ENCODE measurements at regions not wholly inside any gene's neighbourhood (a gene's known extent, or its start where the extent isn't known, plus 50 kb on each side); places are given as distances from the start of the nearest gene placed in this dataset.

GRCh38 chr17:14959106-14959648 is 305.9 kb downstream of the PMP22 start:
- intact Hi-C loops (cut with micrococcal nuclease) = no loop called here

GRCh38 chr17:14953405-14953804 is 311.7 kb downstream of the PMP22 start:
- intact Hi-C loops (cut with micrococcal nuclease) = no loop called here

- intact Hi-C loops (cut with micrococcal nuclease) = no loop called here
Measured at GRCh38 chr17:14950686-14951085, 314.4 kb downstream of the PMP22 start.

GRCh38 chr17:14950216-14950615 is 314.9 kb downstream of the PMP22 start:
- intact Hi-C loops (cut with micrococcal nuclease) = no loop called here

- intact Hi-C loops (cut with micrococcal nuclease) = no loop called here
Measured at GRCh38 chr17:14947671-14948070, 317.5 kb downstream of the PMP22 start.

GRCh38 chr17:14946481-14946880 is 318.6 kb downstream of the PMP22 start:
- intact Hi-C loops (cut with micrococcal nuclease) = no loop called here

- intact Hi-C loops (cut with micrococcal nuclease) = no loop called here
Measured at GRCh38 chr17:14942526-14943190, 322.5 kb downstream of the PMP22 start.

- intact Hi-C loops (cut with micrococcal nuclease) = no loop called here
Measured at GRCh38 chr17:14940938-14941265, 324.2 kb downstream of the PMP22 start.

- intact Hi-C loops (cut with micrococcal nuclease) = no loop called here
Measured at GRCh38 chr17:14940108-14940937, 324.8 kb downstream of the PMP22 start.

- intact Hi-C loops (cut with micrococcal nuclease) = no loop called here
Measured at GRCh38 chr17:14935845-14936485, 329.2 kb downstream of the PMP22 start.

GRCh38 chr17:14935139-14935841 is 329.8 kb downstream of the PMP22 start:
- intact Hi-C loops (cut with micrococcal nuclease) = no loop called here

- intact Hi-C loops (cut with micrococcal nuclease) = no loop called here
Measured at GRCh38 chr17:14933676-14934075, 331.4 kb downstream of the PMP22 start.

GRCh38 chr17:14926526-14927122 is 338.5 kb downstream of the PMP22 start:
- intact Hi-C loops (cut with micrococcal nuclease) = loop anchor here (1.0 to 10.0 kb wide), 3 partner anchors 624 to 1332 kb away; partner anchors contain the start of gene COX10

GRCh38 chr17:14926073-14926472 is 339.1 kb downstream of the PMP22 start:
- intact Hi-C loops (cut with micrococcal nuclease) = loop anchor here (1.0 to 10.0 kb wide), 3 partner anchors 624 to 1332 kb away; partner anchors contain the start of gene COX10

- intact Hi-C loops (cut with micrococcal nuclease) = loop anchor here (10.0 kb wide), 1 partner anchor 861 kb away; the partner anchor contains the start of gene COX10
Measured at GRCh38 chr17:14925498-14925897, 339.6 kb downstream of the PMP22 start.

- intact Hi-C loops (cut with micrococcal nuclease) = loop anchor here (10.0 kb wide), 1 partner anchor 859 kb away; the partner anchor contains the start of gene COX10
Measured at GRCh38 chr17:14923981-14924380, 341.1 kb downstream of the PMP22 start.

GRCh38 chr17:14922411-14922810 is 342.7 kb downstream of the PMP22 start:
- intact Hi-C loops (cut with micrococcal nuclease) = loop anchor here (10.0 kb wide), 1 partner anchor 858 kb away; the partner anchor contains the start of gene COX10

GRCh38 chr17:14921936-14922335 is 343.2 kb downstream of the PMP22 start:
- intact Hi-C loops (cut with micrococcal nuclease) = loop anchor here (10.0 kb wide), 1 partner anchor 857 kb away; the partner anchor contains the start of gene COX10

GRCh38 chr17:14919631-14920213 is 345.4 kb downstream of the PMP22 start:
- intact Hi-C loops (cut with micrococcal nuclease) = loop anchor here (10.0 kb wide), 1 partner anchor 855 kb away; the partner anchor contains the start of gene COX10

- intact Hi-C loops (cut with micrococcal nuclease) = no loop called here
Measured at GRCh38 chr17:14919094-14919493, 346.0 kb downstream of the PMP22 start.

Measured in T-helper 1 cell treated with Interleukin-12 subunit alpha and Interleukin-12 subunit beta and Interleukin-4 antibody, amounts not matched to agents 30 ng/mL and 1 ng/mL, for 36 hours (primary cell).